Nephron progenitor cell (in vitro differentiated cells): ENCODE measurements at regions not wholly inside any gene's neighbourhood (a gene's known extent, or its start where the extent isn't known, plus 50 kb on each side); places are given as distances from the start of the nearest gene placed in this dataset.
A peak's percentile ranks its signal among the peaks of the same experiment; 100 is the strongest.

Source experiments
- DNase-seq: peaks from one replicate; pipeline ENCODE4 v3.0.0; 2021
- H3K27ac Mint-ChIP-seq: 2 replicates; pipeline ENCODE4 v1.8.0; 2021; ENCODE audit warnings: mild to moderate bottlenecking, moderate library complexity, mixed read lengths
- H3K27me3 Mint-ChIP-seq: 2 replicates; pipeline ENCODE4 v1.8.0; 2021; ENCODE audit warnings: mild to moderate bottlenecking, low read depth, mixed read lengths; ENCODE audit not compliant: poor library complexity
- H3K36me3 Mint-ChIP-seq: 2 replicates; pipeline ENCODE4 v1.8.0; 2021; ENCODE audit warnings: low read depth, mixed read lengths
- H3K4me1 Mint-ChIP-seq: 2 replicates; pipeline ENCODE4 v1.8.0; 2021; ENCODE audit warnings: mixed read lengths
- H3K4me3 Mint-ChIP-seq: 2 replicates; pipeline ENCODE4 v1.8.0; 2021; ENCODE audit warnings: mild to moderate bottlenecking, moderate library complexity, mixed read lengths
- H3K9me3 Mint-ChIP-seq: 2 replicates; pipeline ENCODE4 v1.8.0; 2021; ENCODE audit warnings: mild to moderate bottlenecking, moderate library complexity, mixed read lengths
- TF ChIP-seq, protein P1 (sequence below): fragments of 200-600 bp; sonication (generic); IDR thresholded peaks from 2 replicates; pipeline ENCODE4 v1.5.0; 2021; ENCODE audit warnings: antibody characterized with exemption

DNA sequence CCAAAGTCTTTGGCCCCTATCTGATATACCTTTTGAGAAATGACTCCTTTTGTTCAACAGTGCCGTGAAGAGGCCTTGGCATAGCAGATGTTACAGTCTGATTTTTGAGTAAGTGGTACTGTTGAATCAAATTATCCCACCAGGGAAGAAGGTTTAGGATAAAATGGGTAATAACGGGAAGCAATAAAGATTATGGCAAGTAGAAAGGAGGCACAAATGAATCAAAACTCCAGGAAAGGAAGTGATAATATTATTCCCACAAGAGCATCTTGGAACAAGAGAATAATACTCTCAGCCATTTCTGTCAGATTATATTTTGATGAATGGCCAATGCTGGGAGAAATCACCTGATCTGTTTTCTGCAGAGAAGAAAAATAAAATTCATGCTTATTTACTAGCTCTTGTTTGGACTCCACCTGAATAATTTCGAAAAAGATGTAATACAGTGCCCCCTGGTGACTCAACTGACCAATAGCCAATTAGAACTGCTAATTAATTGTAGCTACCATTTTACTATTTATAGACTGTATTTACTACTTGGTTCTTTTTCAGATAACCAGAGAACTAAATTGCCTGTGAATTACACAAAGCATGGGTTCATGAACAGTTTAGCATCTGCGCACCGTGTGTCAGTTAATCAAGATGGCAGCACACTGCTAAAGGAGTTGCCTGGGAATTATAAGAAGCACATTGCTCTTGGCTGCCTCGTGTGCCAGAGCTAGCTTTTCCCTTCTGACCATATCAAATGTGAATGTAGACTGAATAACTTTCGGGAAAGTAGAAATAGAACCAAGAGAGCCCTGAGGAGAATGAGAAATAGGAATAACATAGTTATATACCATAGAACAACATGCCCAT is 78.5 kb upstream of the TRDN start:
- peak; percentile 8 for DNase-seq
- Mint-ChIP-seq H3K36me3 (no peaks in the 10 kb centered on the region), H3K27ac (no peak overlapping the region), H3K4me3 (no peak overlapping the region), H3K4me1 (no peaks in the 10 kb centered on the region), H3K27me3 (peaks cover 3% of the 10 kb centered on the region), H3K9me3 (no peaks in the 10 kb centered on the region)
- TF ChIP-seq, protein P1, sequence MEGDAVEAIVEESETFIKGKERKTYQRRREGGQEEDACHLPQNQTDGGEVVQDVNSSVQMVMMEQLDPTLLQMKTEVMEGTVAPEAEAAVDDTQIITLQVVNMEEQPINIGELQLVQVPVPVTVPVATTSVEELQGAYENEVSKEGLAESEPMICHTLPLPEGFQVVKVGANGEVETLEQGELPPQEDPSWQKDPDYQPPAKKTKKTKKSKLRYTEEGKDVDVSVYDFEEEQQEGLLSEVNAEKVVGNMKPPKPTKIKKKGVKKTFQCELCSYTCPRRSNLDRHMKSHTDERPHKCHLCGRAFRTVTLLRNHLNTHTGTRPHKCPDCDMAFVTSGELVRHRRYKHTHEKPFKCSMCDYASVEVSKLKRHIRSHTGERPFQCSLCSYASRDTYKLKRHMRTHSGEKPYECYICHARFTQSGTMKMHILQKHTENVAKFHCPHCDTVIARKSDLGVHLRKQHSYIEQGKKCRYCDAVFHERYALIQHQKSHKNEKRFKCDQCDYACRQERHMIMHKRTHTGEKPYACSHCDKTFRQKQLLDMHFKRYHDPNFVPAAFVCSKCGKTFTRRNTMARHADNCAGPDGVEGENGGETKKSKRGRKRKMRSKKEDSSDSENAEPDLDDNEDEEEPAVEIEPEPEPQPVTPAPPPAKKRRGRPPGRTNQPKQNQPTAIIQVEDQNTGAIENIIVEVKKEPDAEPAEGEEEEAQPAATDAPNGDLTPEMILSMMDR: peak; percentile 61

DNA sequence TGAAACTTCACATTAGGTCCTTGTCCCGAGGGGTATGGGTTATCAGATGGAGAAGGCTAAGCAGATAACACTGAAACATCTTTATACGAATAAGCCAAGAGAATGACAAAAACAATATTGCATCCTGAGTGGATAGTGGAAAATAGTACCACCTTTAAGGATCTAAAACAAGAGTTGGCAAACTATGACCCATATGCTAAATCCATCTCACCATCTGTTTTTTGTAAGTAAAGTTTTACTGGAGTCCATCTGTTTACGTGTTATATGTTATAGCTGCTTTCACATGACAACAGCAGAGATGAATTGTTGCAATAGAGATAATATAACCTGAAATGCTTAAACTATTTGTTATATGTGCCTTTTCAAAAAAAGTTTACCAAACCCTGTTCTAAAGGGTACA is 76.1 kb upstream of the TRDN start:
- H3K27ac Mint-ChIP-seq: no peak overlapping the region
- H3K4me1 Mint-ChIP-seq: no peaks in the 10 kb centered on the region
- no peaks in the 10 kb centered on the region for H3K9me3 Mint-ChIP-seq
- H3K4me3 Mint-ChIP-seq: no peak overlapping the region
- TF ChIP-seq, protein P1: no peak
- H3K36me3 Mint-ChIP-seq: no peaks in the 10 kb centered on the region
- H3K27me3 Mint-ChIP-seq: no peaks in the 10 kb centered on the region
- no peak for DNase-seq

DNA sequence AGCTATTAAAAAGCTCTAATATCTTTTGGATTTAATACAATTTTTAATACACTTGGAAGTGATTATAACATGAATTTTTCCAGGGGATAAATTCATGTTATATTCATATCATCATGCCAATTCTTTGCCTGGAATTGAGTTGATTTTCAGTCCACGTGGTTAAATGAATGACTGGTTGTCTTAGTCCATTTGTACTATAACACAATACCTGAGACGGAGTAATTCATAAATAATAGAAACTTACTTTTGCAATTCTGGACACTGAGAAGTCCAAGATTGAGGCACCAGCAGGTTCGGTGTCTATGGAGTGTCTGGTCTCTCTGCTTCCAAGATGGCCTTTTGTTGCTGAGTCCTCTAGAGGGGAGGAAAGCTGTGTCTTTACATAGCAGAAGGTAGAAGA is 66.2 kb upstream of the TRDN start:
- Mint-ChIP-seq H3K4me3 (no peak overlapping the region), H3K27ac (no peak overlapping the region), H3K36me3 (no peaks in the 10 kb centered on the region), H3K4me1 (no peaks in the 10 kb centered on the region), H3K9me3 (no peaks in the 10 kb centered on the region), H3K27me3 (no peaks in the 10 kb centered on the region)
- no peak for DNase-seq
- TF ChIP-seq, protein P1: no peak

DNA sequence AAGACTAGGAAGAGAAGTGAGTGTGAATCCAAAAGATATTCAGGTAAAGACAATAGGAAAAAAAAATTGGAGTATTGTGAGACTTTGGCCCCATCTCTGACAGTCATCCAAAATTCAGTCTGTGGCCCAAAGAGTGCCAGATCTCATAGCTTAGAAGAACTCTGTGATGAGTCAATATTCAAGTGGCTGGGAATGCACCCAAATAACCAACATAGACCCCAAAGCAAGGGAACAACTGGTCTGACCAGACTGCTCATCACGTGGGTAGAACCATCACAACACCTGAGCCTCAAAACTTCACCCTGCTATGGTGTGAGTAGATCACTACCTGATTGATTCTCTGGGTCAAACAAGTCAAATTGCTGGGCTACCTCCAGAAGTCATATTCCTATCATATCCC is 51.1 kb upstream of the TRDN start:
- Mint-ChIP-seq H3K4me3 (no peak overlapping the region), H3K36me3 (no peaks in the 10 kb centered on the region), H3K27ac (no peak overlapping the region), H3K27me3 (no peaks in the 10 kb centered on the region), H3K4me1 (no peaks in the 10 kb centered on the region), H3K9me3 (no peaks in the 10 kb centered on the region)
- TF ChIP-seq, protein P1: no peak
- no peak for DNase-seq
